Osteocyte (in vitro differentiated cells): ENCODE measurements at regions not wholly inside any gene's neighbourhood (a gene's known extent, or its start where the extent isn't known, plus 50 kb on each side); places are given as distances from the start of the nearest gene placed in this dataset.

Source experiments
- DNase-seq: peaks from one replicate; pipeline ENCODE4 v3.0.0; 2021; ENCODE audit warnings: mixed read lengths; ENCODE audit not compliant: unreplicated experiment; ENCODE audit errors: extremely low spot score
- H3K27ac Mint-ChIP-seq: one replicate; pipeline ENCODE4 v1.8.0; 2021; ENCODE audit warnings: mild to moderate bottlenecking, mixed read lengths; ENCODE audit not compliant: unreplicated experiment
- H3K27me3 Mint-ChIP-seq: one replicate; pipeline ENCODE4 v1.8.0; 2021; ENCODE audit warnings: mixed read lengths; ENCODE audit not compliant: unreplicated experiment
- H3K36me3 Mint-ChIP-seq: one replicate; pipeline ENCODE4 v1.8.0; 2021; ENCODE audit warnings: mixed read lengths; ENCODE audit not compliant: unreplicated experiment
- H3K4me1 Mint-ChIP-seq: one replicate; pipeline ENCODE4 v1.8.0; 2021; ENCODE audit warnings: mixed read lengths; ENCODE audit not compliant: unreplicated experiment
- H3K4me3 Mint-ChIP-seq: one replicate; pipeline ENCODE4 v1.8.0; 2021; ENCODE audit warnings: mild to moderate bottlenecking, moderate library complexity, mixed read lengths; ENCODE audit not compliant: unreplicated experiment
- H3K9me3 Mint-ChIP-seq: one replicate; pipeline ENCODE4 v1.8.0; 2021; ENCODE audit warnings: mixed read lengths; ENCODE audit not compliant: unreplicated experiment
- TF ChIP-seq, protein P1 (sequence below): fragments of 200-600 bp; sonication (generic); IDR thresholded peaks from 2 replicates; pipeline ENCODE4 v1.5.0; 2021; ENCODE audit warnings: antibody characterized with exemption, mild to moderate bottlenecking, moderate library complexity

DNA sequence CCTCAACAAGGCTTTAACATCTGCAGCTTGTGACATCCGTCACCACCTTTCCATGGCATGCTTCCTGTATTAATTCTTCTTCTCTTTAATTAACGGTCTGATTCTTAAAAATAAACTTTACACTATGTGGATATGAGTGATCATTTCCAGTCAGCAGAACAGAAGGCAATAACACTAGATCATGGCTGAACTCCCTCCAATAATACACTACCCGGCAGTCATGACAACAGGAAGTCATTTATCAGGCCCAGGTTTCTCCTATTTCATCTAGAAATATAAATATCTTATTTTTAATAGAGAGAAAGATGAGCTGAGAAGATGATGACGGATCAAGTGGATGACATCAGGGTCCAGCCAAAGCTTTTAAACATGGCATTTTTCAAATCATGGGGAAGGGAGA, 792.2 kb downstream of the SLC4A3 start:
- Mint-ChIP-seq H3K27me3 (peaks cover 4% of the 10 kb centered on the region), H3K36me3 (no peaks in the 10 kb centered on the region), H3K4me1 (peaks cover 14% of the 10 kb centered on the region), H3K4me3 (no peak overlapping the region), H3K9me3 (no peaks in the 10 kb centered on the region), H3K27ac (no peak overlapping the region)
- DNase-seq, result no peak
- TF ChIP-seq, protein P1, sequence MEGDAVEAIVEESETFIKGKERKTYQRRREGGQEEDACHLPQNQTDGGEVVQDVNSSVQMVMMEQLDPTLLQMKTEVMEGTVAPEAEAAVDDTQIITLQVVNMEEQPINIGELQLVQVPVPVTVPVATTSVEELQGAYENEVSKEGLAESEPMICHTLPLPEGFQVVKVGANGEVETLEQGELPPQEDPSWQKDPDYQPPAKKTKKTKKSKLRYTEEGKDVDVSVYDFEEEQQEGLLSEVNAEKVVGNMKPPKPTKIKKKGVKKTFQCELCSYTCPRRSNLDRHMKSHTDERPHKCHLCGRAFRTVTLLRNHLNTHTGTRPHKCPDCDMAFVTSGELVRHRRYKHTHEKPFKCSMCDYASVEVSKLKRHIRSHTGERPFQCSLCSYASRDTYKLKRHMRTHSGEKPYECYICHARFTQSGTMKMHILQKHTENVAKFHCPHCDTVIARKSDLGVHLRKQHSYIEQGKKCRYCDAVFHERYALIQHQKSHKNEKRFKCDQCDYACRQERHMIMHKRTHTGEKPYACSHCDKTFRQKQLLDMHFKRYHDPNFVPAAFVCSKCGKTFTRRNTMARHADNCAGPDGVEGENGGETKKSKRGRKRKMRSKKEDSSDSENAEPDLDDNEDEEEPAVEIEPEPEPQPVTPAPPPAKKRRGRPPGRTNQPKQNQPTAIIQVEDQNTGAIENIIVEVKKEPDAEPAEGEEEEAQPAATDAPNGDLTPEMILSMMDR, result no peak

DNA sequence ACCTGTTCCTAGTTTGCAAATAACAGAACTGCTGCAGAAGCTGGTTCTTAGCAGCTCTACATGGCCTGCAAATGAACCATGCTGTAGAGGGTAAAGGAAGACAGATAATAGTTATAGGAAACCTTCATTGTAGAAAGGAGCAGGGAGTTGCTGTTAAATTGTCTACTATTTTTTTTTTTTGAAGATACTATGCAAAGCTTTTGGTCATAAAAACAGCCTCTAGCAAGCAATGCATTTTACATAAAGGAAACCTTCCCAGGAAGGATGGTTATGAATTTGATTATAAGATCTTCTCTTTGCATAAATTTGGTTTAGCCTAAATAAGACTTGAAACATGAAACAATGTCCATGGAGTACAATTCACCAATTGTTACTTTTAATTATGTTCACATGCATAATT, 793.4 kb downstream of the SLC4A3 start:
- no peak overlapping the region for H3K27ac Mint-ChIP-seq
- H3K9me3 Mint-ChIP-seq, result no peaks in the 10 kb centered on the region
- no peaks in the 10 kb centered on the region for H3K36me3 Mint-ChIP-seq
- H3K27me3 Mint-ChIP-seq, result peaks cover 3% of the 10 kb centered on the region
- no peak overlapping the region for H3K4me3 Mint-ChIP-seq
- H3K4me1 Mint-ChIP-seq, result peaks cover 14% of the 10 kb centered on the region
- DNase-seq, result no peak
- TF ChIP-seq, protein P1, result no peak

DNA sequence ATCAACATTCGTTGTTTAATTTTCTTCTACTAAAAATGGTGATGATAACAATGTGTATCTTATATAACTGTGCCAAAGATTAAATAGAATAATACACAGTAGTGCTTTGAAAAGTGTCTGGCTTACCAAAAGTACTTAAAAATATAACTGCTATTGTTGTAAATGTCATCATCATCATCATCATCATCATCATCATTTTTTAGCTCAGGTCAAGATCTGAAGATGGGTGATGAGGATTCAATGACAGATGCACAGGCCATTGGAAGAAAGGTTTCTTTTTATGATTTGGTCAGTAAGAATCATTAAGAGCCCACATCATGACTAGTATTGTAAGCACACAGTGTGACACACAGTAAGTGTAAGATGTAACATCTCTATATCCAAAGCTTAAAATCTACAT, 795.2 kb downstream of the SLC4A3 start:
- TF ChIP-seq, protein P1, result no peak
- no peak overlapping the region for H3K27ac Mint-ChIP-seq

DNA sequence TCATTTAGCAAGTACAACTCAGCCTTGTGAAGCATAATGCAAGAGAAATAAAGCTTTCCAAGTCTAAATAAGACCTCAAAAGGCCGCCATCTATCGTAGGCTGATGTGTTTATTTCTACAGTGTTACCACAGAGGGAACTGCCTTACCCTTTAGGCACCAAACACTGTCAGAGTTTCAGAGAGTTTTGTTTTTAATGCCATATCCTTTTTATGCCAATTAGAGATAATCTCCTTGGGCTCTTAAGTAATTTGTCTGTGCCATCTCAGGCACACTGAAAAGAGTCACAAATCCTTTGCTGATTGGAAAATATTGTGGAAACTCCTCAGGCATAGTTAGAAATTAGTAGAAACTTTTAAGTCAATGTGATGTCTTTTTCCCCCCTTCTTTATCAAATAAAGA, 797.1 kb downstream of the SLC4A3 start:
- Mint-ChIP-seq H3K36me3 (no peaks in the 10 kb centered on the region), H3K27ac (no peak overlapping the region), H3K4me3 (no peak overlapping the region), H3K27me3 (peaks cover 3% of the 10 kb centered on the region), H3K9me3 (no peaks in the 10 kb centered on the region), H3K4me1 (no peaks in the 10 kb centered on the region)
- DNase-seq, result no peak
- TF ChIP-seq, protein P1, result no peak

More for the DNA sequence above, 795.2 kb downstream of the SLC4A3 start:
- Mint-ChIP-seq H3K4me1 (peaks cover 8% of the 10 kb centered on the region), H3K36me3 (no peaks in the 10 kb centered on the region), H3K4me3 (no peak overlapping the region), H3K27me3 (peaks cover 3% of the 10 kb centered on the region), H3K9me3 (no peaks in the 10 kb centered on the region)
- no peak for DNase-seq

DNA sequence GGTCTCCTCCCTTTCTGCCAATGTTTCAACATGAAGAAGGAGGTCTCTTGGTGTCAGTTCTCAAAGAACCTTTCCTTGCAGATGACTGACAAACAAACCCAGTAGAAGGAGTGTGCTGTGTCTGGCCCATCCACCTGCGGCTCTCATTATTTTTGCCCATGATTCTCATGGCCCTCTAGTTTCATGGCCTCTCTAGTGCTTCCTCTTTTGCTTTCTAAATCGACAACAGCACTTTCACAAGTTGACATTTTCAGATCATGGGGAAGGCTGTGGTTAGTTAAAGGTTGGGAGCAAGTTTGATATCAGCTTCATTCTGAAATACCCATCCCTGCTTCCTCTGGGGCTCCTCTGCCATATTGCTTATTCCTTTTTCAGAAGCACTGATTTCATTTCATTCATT, 805.2 kb downstream of the SLC4A3 start:
- DNase-seq, result no peak
- Mint-ChIP-seq H3K27ac (no peak overlapping the region), H3K9me3 (no peaks in the 10 kb centered on the region), H3K36me3 (no peaks in the 10 kb centered on the region), H3K4me1 (no peaks in the 10 kb centered on the region), H3K4me3 (no peak overlapping the region), H3K27me3 (no peaks in the 10 kb centered on the region)
- TF ChIP-seq, protein P1, result no peak
